HEK293 (cell line): ENCODE measurements at regions not wholly inside any gene's neighbourhood (a gene's known extent, or its start where the extent isn't known, plus 50 kb on each side); places are given as distances from the start of the nearest gene placed in this dataset.

Experiments
- CTCF ChIA-PET: fragments of 350-600 bp; formaldehyde crosslinking; extraction: SDS; loops from one replicate; lab custom pipeline; 2021; ENCODE audit warnings: antibody characterized with exemption; lab: Yijun Ruan, JAX
- POLR2A ChIA-PET: fragments of 300-600 bp; formaldehyde crosslinking; extraction: SDS; loops from one replicate; lab custom pipeline; 2020; ENCODE audit warnings: antibody characterized with exemption, inconsistent platforms; lab: Yijun Ruan, JAX
- H3K27ac ChIP-seq: fragments of 200-500 bp; sonication (Bioruptor generic); 2 replicates; pipeline ENCODE4 v1.5.1; 2014; ENCODE audit warnings: low read depth, low read length, control low read depth, inconsistent platforms; ENCODE audit errors: extremely low read depth
- H3K36me3 ChIP-seq, 2 experiments: fragments of 200-500 bp in 1 of 2; sonication (Bioruptor generic) in 1 of 2; 1 replicate in 1 of 2; 2 replicates in 1 of 2; pipeline ENCODE4 v1.5.1; 2014 to 2017; ENCODE audit warnings: inconsistent platforms in 2 of 2, low read length in 2 of 2; ENCODE audit not compliant: control insufficient read depth in 2 of 2, insufficient read depth in 1 of 2
- H3K4me1 ChIP-seq: fragments of 200-500 bp; sonication (Bioruptor generic); 2 replicates; pipeline ENCODE4 v1.5.1; 2014; ENCODE audit warnings: mild to moderate bottlenecking, low read length, inconsistent platforms; ENCODE audit not compliant: control insufficient read depth, insufficient read depth
- H3K4me3 ChIP-seq: 2 replicates; pipeline ENCODE4 v1.5.1; 2011; ENCODE audit warnings: low read depth, mild to moderate bottlenecking, control low read depth, low read length, moderate library complexity
- H3K9me3 ChIP-seq: fragments of 200-500 bp; sonication (Bioruptor generic); 2 replicates; pipeline ENCODE4 v1.5.1; 2014; ENCODE audit warnings: low read depth, low read length, inconsistent platforms; ENCODE audit not compliant: control insufficient read depth, insufficient read depth
- BCL6B ChIP-seq: fragments of 450-650 bp; formaldehyde crosslinking; IDR thresholded peaks from 2 replicates; pipeline ENCODE4 v1.5.1; 2017; ENCODE audit warnings: missing biosample characterization, missing genetic modification characterization
- ELK4 ChIP-seq: IDR thresholded peaks from 2 replicates; pipeline ENCODE4 v1.6.1; 2011; ENCODE audit warnings: mild to moderate bottlenecking, low read depth, low read length, borderline replicate concordance
- GLIS1 ChIP-seq: fragments of 450-650 bp; formaldehyde crosslinking; IDR thresholded peaks from 2 replicates; pipeline ENCODE4 v1.5.1; 2016; ENCODE audit warnings: missing biosample characterization, missing genetic modification characterization
- HOXD13 ChIP-seq: sonication (generic); formaldehyde crosslinking; IDR thresholded peaks from 2 replicates; pipeline ENCODE4 v1.8.0; 2022; ENCODE audit warnings: missing genetic modification reagents, borderline replicate concordance
- ZBTB20 ChIP-seq: fragments of 450-650 bp; formaldehyde crosslinking; IDR thresholded peaks from 2 replicates; pipeline ENCODE4 v1.5.1; 2016; ENCODE audit warnings: missing biosample characterization, missing genetic modification characterization
- ZBTB6 ChIP-seq: fragments of 450-650 bp; formaldehyde crosslinking; IDR thresholded peaks from 2 replicates; pipeline ENCODE4 v1.5.1; 2017; ENCODE audit warnings: missing biosample characterization, missing genetic modification characterization
- ZBTB8A ChIP-seq: fragments of 450-650 bp; formaldehyde crosslinking; IDR thresholded peaks from 2 replicates; pipeline ENCODE4 v1.5.1; 2016; ENCODE audit warnings: missing biosample characterization, missing genetic modification characterization
- ZNF391 ChIP-seq: fragments of 450-650 bp; formaldehyde crosslinking; IDR thresholded peaks from 2 replicates; pipeline ENCODE4 v1.5.1; 2016; ENCODE audit warnings: low read depth, missing biosample characterization, missing genetic modification characterization, borderline replicate concordance
- ZNF473 ChIP-seq: fragments of 450-650 bp; formaldehyde crosslinking; IDR thresholded peaks from 2 replicates; pipeline ENCODE4 v1.5.1; 2017; ENCODE audit warnings: missing biosample characterization, missing genetic modification characterization
- ZNF529 ChIP-seq: fragments of 450-650 bp; formaldehyde crosslinking; IDR thresholded peaks from 2 replicates; pipeline ENCODE4 v1.5.1; 2017; ENCODE audit warnings: missing genetic modification characterization, missing biosample characterization; ENCODE audit not compliant: insufficient replicate concordance
- ZNF548 ChIP-seq: fragments of 450-650 bp; formaldehyde crosslinking; IDR thresholded peaks from 2 replicates; pipeline ENCODE4 v1.5.1; 2016; ENCODE audit warnings: missing biosample characterization, missing genetic modification characterization
- ZNF558 ChIP-seq: fragments of 450-650 bp; formaldehyde crosslinking; IDR thresholded peaks from 2 replicates; pipeline ENCODE4 v1.5.1; 2016; ENCODE audit warnings: missing biosample characterization, missing genetic modification characterization
- ZNF626 ChIP-seq: fragments of 450-650 bp; sonication (Bioruptor Pico); formaldehyde crosslinking; IDR thresholded peaks from 2 replicates; pipeline ENCODE4 v1.5.1; 2018; ENCODE audit warnings: missing biosample characterization, missing genetic modification characterization, inconsistent platforms
- ZNF629 ChIP-seq: fragments of 450-650 bp; formaldehyde crosslinking; IDR thresholded peaks from 2 replicates; pipeline ENCODE4 v1.5.1; 2017; ENCODE audit warnings: missing biosample characterization, missing genetic modification characterization
- ZNF664 ChIP-seq: fragments of 450-650 bp; formaldehyde crosslinking; IDR thresholded peaks from 2 replicates; pipeline ENCODE4 v1.5.1; 2016; ENCODE audit warnings: missing biosample characterization, missing genetic modification characterization
- ZNF677 ChIP-seq: fragments of 450-650 bp; IDR thresholded peaks from 2 replicates; pipeline ENCODE4 v1.5.0; 2018; ENCODE audit warnings: missing biosample characterization, mild to moderate bottlenecking, missing genetic modification characterization, moderate library complexity
- ZSCAN23 ChIP-seq: fragments of 450-650 bp; formaldehyde crosslinking; IDR thresholded peaks from 2 replicates; pipeline ENCODE4 v1.5.1; 2016; ENCODE audit warnings: missing biosample characterization, missing genetic modification characterization
- ZSCAN30 ChIP-seq: fragments of 450-650 bp; IDR thresholded peaks from 2 replicates; pipeline ENCODE4 v1.5.1; 2018; ENCODE audit warnings: missing biosample characterization, mild to moderate bottlenecking, missing genetic modification characterization, moderate library complexity

GRCh38 chr14:22450266-22450665 lies 138.8 kb downstream of the DAD1 start (continued):
- TF ChIP-seq ELK4 (no peak), ZBTB8A (tag by site-specific recombination) (no peak), ZNF529 (no peak)

GRCh38 chr14:22449600-22449905 lies 139.5 kb downstream of the DAD1 start:
- no peaks in the 10 kb centered on the region for H3K36me3 ChIP-seq
- POLR2A ChIA-PET, result no interaction called here
- TF ChIP-seq ZNF548 (tag by site-specific recombination) (no peak), HOXD13 (CRISPR knock-in tag) (no peak)

DNA sequence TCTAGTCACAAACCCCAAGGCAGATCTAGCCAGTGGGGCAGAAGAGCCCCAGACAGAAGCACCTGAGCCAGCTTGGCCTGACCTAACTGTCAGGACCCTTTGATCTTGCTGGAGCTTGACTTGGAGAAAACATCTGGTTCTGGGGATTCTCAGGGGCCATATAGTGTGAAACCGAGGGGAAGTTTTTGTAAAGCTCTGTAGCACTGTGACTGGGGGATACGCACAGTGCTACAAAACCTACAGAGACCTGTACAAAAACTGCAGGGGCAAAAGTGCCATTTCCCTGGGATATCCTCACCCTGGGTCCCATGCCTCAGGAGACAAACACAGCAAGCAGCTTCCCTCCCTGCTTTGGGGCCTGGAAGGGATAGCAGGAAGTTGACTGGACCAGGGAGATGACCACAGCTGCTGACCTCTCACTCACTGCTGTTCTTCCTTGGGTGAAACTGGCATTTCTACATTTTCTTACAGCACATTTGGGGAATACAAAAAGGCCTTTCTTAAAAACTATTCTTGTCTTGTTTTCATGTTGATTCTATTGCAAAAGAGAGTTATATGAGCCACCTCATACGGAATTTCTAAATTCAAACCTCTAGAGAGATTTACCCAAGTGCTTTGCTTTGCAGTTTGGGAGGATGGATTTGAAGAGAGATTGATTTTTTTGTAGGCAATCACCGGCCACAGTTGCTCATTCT lies 140.0 kb downstream of the DAD1 start:
- TF ChIP-seq ZNF626 (tag by site-specific recombination) (no peak), GLIS1 (tag by site-specific recombination) (no peak), ZSCAN30 (tag by site-specific recombination) (no peak), BCL6B (no peak), ZNF391 (tag by site-specific recombination) (no peak), ZBTB6 (tag by site-specific recombination) (no peak), ZNF473 (tag by site-specific recombination) (no peak), ZNF677 (tag by site-specific recombination) (no peak), ZNF664 (no peak), ZNF558 (tag by site-specific recombination) (no peak), ZSCAN23 (tag by site-specific recombination) (no peak), ZNF629 (no peak), ZBTB20 (tag by site-specific recombination) (no peak)
- Histone ChIP-seq H3K36me3 (no peaks in the 10 kb centered on the region), H3K27ac (no peak overlapping the region), H3K4me1 (no peaks in the 10 kb centered on the region), H3K9me3 (no peaks in the 10 kb centered on the region), H3K4me3 (no peak overlapping the region)
- ChIA-PET POLR2A (no interaction called here), CTCF (interaction anchor here (0.5 to 0.6 kb wide), 2 partner anchors 15 to 172 kb away, joined by 3 read pairs; no protein-coding TSS in a partner anchor)

More at GRCh38 chr14:22449600-22449905, 139.5 kb downstream of the DAD1 start:
- no peaks in the 10 kb centered on the region for H3K4me1 ChIP-seq
- H3K4me3 ChIP-seq, result no peak overlapping the region
- H3K9me3 ChIP-seq, result no peaks in the 10 kb centered on the region
- CTCF ChIA-PET, result interaction anchor here (0.6 kb wide), 1 partner anchor 14 kb away, joined by 3 read pairs; no protein-coding TSS in a partner anchor
- no peak overlapping the region for H3K27ac ChIP-seq
